GM23338 (cell line): ENCODE measurements at regions not wholly inside any gene's neighbourhood (a gene's known extent, or its start where the extent isn't known, plus 50 kb on each side); places are given as distances from the start of the nearest gene placed in this dataset.

Source experiments
- ATAC-seq: fragments of 200-7000 bp; cut with Tn5 transposase; 3 replicates; pipeline ENCODE4 v1.9.1; 2020
- DNase-seq: peaks from one replicate; pipeline ENCODE4 v3.0.0-alpha.2; 2015; ENCODE audit warnings: low spot score
- H2AFZ ChIP-seq: fragments of 200-600 bp; sonication (generic); 2 replicates; pipeline ENCODE4 v1.8.0; 2016; ENCODE audit warnings: antibody characterized with exemption, mild to moderate bottlenecking, moderate library complexity
- H3F3A ChIP-seq: fragments of 200-600 bp; sonication (generic); replicated peaks from 2 replicates; pipeline ENCODE4 v1.8.0; 2017; ENCODE audit warnings: antibody characterized with exemption, mixed run types, low read depth
- H3K27ac ChIP-seq: fragments of 200-600 bp; sonication (generic); 2 replicates; pipeline ENCODE4 v1.6.1; 2016; ENCODE audit warnings: low read depth
- H3K27me3 ChIP-seq: fragments of 200-600 bp; sonication (generic); 2 replicates; pipeline ENCODE4 v1.8.0; 2016; ENCODE audit warnings: mild to moderate bottlenecking, mixed run types, moderate library complexity; ENCODE audit not compliant: insufficient read depth
- H3K36me3 ChIP-seq: fragments of 200-600 bp; sonication (generic); 2 replicates; pipeline ENCODE4 v1.8.0; 2016; ENCODE audit warnings: mild to moderate bottlenecking; ENCODE audit not compliant: insufficient read depth
- H3K4me1 ChIP-seq: fragments of 200-600 bp; sonication (generic); 2 replicates; pipeline ENCODE4 v1.8.0; 2016; ENCODE audit warnings: mild to moderate bottlenecking, moderate library complexity; ENCODE audit not compliant: insufficient read depth
- H3K4me2 ChIP-seq: fragments of 200-600 bp; sonication (generic); 2 replicates; pipeline ENCODE4 v1.7.1; 2017; ENCODE audit warnings: mixed run types
- H3K4me3 ChIP-seq: fragments of 200-600 bp; sonication (generic); 2 replicates; pipeline ENCODE4 v1.6.1; 2016; ENCODE audit warnings: mixed run types
- H3K79me2 ChIP-seq: fragments of 200-600 bp; sonication (generic); replicated peaks from 2 replicates; pipeline ENCODE4 v1.8.0; 2017; ENCODE audit warnings: mild to moderate bottlenecking; ENCODE audit not compliant: insufficient read depth
- H3K9me2 ChIP-seq: fragments of 200-600 bp; sonication (generic); 2 replicates; pipeline ENCODE4 v1.8.0; 2017; ENCODE audit not compliant: insufficient read depth
- H4K20me1 ChIP-seq: fragments of 200-600 bp; sonication (generic); replicated peaks from 2 replicates; pipeline ENCODE4 v1.8.0; 2017; ENCODE audit warnings: mild to moderate bottlenecking; ENCODE audit not compliant: insufficient read depth
- H3K27ac Mint-ChIP-seq: 2 replicates; pipeline ENCODE4 v1.8.0; 2020; ENCODE audit warnings: inconsistent platforms, mild to moderate bottlenecking, moderate library complexity, mixed read lengths
- H3K27me3 Mint-ChIP-seq: 3 replicates; pipeline ENCODE4 v1.8.0; 2022; ENCODE audit warnings: low read depth, mild to moderate bottlenecking, moderate library complexity, mixed read lengths, inconsistent platforms; ENCODE audit not compliant: insufficient read depth, poor library complexity
- H3K36me3 Mint-ChIP-seq: 3 replicates; pipeline ENCODE4 v1.8.0; 2021; ENCODE audit warnings: low read depth, mild to moderate bottlenecking, inconsistent platforms, moderate library complexity, mixed read lengths
- H3K4me1 Mint-ChIP-seq: 3 replicates; pipeline ENCODE4 v1.8.0; 2020; ENCODE audit warnings: mild to moderate bottlenecking, inconsistent platforms, mixed read lengths
- H3K4me3 Mint-ChIP-seq: 3 replicates; pipeline ENCODE4 v1.8.0; 2021; ENCODE audit warnings: moderate library complexity, mild to moderate bottlenecking, inconsistent platforms, mixed read lengths
- H3K9me3 Mint-ChIP-seq: 3 replicates; pipeline ENCODE4 v1.8.0; 2020; ENCODE audit warnings: moderate library complexity, mild to moderate bottlenecking, inconsistent platforms, mixed read lengths
- CREB1 ChIP-seq: fragments of 250-450 bp; sonication (Bioruptor Pico); IDR thresholded peaks from 2 replicates; pipeline ENCODE4 v1.5.0; 2020; ENCODE audit warnings: low read depth, mild to moderate bottlenecking, moderate library complexity
- EZH2phosphoT487 ChIP-seq: fragments of 200-600 bp; sonication (generic); IDR thresholded peaks from one replicate; pipeline ENCODE4 v1.8.1; 2018; ENCODE audit warnings: antibody characterized with exemption; ENCODE audit not compliant: unreplicated experiment
- JUNB ChIP-seq: IDR thresholded peaks from one replicate; pipeline ENCODE4 v1.6.1; 2016; ENCODE audit warnings: antibody characterized with exemption; ENCODE audit not compliant: unreplicated experiment
- NANOG ChIP-seq: IDR thresholded peaks from 2 replicates; pipeline ENCODE4 v1.6.1; 2016; ENCODE audit warnings: antibody characterized with exemption, borderline replicate concordance
- ZNF114 ChIP-seq: fragments of 250-450 bp; sonication (Bioruptor Pico); IDR thresholded peaks from 2 replicates; pipeline ENCODE4 v1.5.0; 2020; ENCODE audit warnings: mild to moderate bottlenecking, moderate library complexity
- TF ChIP-seq, protein P1 (sequence below), 2 experiments: fragments of 200-600 bp in 1 of 2; sonication (generic) in 1 of 2; conservative IDR thresholded peaks; 2 replicates each; pipeline versions ENCODE4 v1.5.1 to v1.6.1; 2016 to 2017; ENCODE audit warnings: antibody characterized with exemption in 2 of 2, low read depth in 2 of 2, mild to moderate bottlenecking in 2 of 2, moderate library complexity in 1 of 2
- TF ChIP-seq, protein P2 (sequence below): IDR thresholded peaks from 2 replicates; pipeline ENCODE4 v1.6.1; 2016; ENCODE audit warnings: antibody characterized with exemption
- TF ChIP-seq, protein P3 (sequence below): IDR thresholded peaks from one replicate; pipeline ENCODE4 v1.6.1; 2018; ENCODE audit warnings: antibody characterized with exemption; ENCODE audit not compliant: unreplicated experiment

DNA sequence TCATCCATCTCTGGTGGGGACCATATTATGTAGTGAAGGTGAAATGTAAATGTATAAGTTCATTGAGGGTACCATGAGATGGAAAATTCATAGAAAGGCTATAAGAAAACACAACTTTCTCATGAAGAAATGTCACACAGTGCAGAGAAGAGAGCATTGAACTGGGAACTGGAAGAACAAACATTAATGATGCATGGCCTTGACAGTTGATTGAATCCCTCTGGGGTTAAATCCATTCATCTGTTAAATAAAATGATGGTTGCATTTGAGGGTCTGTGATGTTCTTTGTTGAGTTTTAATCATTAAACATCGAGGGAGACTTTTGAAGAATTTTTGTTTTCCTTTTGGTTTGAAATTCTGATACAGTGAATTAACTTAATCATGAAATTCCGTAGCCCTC is 1401.4 kb downstream of the FAM181B start:
- no peak for TF ChIP-seq NANOG
- TF ChIP-seq, protein P1, sequence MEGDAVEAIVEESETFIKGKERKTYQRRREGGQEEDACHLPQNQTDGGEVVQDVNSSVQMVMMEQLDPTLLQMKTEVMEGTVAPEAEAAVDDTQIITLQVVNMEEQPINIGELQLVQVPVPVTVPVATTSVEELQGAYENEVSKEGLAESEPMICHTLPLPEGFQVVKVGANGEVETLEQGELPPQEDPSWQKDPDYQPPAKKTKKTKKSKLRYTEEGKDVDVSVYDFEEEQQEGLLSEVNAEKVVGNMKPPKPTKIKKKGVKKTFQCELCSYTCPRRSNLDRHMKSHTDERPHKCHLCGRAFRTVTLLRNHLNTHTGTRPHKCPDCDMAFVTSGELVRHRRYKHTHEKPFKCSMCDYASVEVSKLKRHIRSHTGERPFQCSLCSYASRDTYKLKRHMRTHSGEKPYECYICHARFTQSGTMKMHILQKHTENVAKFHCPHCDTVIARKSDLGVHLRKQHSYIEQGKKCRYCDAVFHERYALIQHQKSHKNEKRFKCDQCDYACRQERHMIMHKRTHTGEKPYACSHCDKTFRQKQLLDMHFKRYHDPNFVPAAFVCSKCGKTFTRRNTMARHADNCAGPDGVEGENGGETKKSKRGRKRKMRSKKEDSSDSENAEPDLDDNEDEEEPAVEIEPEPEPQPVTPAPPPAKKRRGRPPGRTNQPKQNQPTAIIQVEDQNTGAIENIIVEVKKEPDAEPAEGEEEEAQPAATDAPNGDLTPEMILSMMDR (conservative IDR thresholded peaks at IDR 0.05; ENCODE audit: low read depth in 2 of 2) = no peak
- H3K4me3 ChIP-seq = no peak overlapping the region
- no peaks in the 10 kb centered on the region for H3K4me1 ChIP-seq
- H3K36me3 Mint-ChIP-seq = no peaks in the 10 kb centered on the region
- H3K9me3 Mint-ChIP-seq = no peaks in the 10 kb centered on the region
- ATAC-seq (no peak), DNase-seq (no peak)
- no peaks in the 10 kb centered on the region for H3K27me3 Mint-ChIP-seq
- H3F3A ChIP-seq = no peaks in the 10 kb centered on the region
- H4K20me1 ChIP-seq = no peaks in the 10 kb centered on the region
- no peaks in the 10 kb centered on the region for H3K4me1 Mint-ChIP-seq
- no peak overlapping the region for H3K4me2 ChIP-seq
- no peak overlapping the region for H3K27ac ChIP-seq
- no peak overlapping the region for H2AFZ ChIP-seq
- H3K36me3 ChIP-seq = no peaks in the 10 kb centered on the region
- no peak overlapping the region for H3K27ac Mint-ChIP-seq
- H3K79me2 ChIP-seq = no peaks in the 10 kb centered on the region
- no peaks in the 10 kb centered on the region for H3K27me3 ChIP-seq
- H3K4me3 Mint-ChIP-seq = no peak overlapping the region
- 0 out of 2 replicates have a peak, but pooled peaks cover 4% of the 10 kb centered on the region for H3K9me2 ChIP-seq

DNA sequence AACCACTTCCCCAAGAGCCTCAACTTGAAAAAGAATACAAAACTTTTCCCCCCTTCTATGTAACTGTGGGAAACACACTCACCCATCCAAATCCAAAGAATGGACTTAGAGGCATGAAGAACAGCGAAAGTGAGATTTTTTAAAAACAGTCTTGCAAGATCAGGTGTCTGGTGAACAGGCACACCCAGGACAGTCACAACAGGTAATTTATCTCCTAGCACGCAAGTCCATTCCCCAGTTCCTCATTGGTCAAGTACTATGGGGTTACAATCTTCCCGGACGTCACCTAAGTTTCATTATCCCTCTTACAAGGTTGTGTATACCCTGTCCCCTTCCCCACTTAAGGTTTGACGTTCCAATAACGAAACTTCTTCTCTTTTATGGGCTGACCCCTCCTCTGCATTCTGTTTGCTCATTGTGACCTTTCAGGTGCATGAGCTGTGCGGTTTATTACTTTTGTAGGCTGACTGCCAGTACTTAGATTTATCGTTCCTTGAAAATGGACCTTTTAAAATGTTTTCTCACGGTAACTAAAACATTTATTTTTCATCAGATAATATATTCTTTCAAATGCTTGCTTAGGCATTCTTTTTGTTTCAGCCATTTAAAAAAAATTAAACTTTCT is 1401.9 kb downstream of the FAM181B start:
- no peaks in the 10 kb centered on the region for H3K27me3 ChIP-seq
- Mint-ChIP-seq H3K36me3 (no peaks in the 10 kb centered on the region), H3K27ac (no peak overlapping the region), H3K4me3 (no peak overlapping the region), H3K27me3 (no peaks in the 10 kb centered on the region), H3K4me1 (no peaks in the 10 kb centered on the region), H3K9me3 (no peaks in the 10 kb centered on the region)
- H3K4me3 ChIP-seq = no peak overlapping the region
- no peak overlapping the region for H2AFZ ChIP-seq
- H4K20me1 ChIP-seq = no peaks in the 10 kb centered on the region
- H3K79me2 ChIP-seq = no peaks in the 10 kb centered on the region
- H3K36me3 ChIP-seq = no peaks in the 10 kb centered on the region
- ATAC-seq (no peak), DNase-seq (no peak)
- H3F3A ChIP-seq = no peaks in the 10 kb centered on the region
- H3K4me1 ChIP-seq = no peaks in the 10 kb centered on the region
- 0 out of 2 replicates have a peak, but pooled peaks cover 4% of the 10 kb centered on the region for H3K9me2 ChIP-seq
- H3K27ac ChIP-seq = no peak overlapping the region
- H3K4me2 ChIP-seq = no peak overlapping the region
- TF ChIP-seq, protein P2, sequence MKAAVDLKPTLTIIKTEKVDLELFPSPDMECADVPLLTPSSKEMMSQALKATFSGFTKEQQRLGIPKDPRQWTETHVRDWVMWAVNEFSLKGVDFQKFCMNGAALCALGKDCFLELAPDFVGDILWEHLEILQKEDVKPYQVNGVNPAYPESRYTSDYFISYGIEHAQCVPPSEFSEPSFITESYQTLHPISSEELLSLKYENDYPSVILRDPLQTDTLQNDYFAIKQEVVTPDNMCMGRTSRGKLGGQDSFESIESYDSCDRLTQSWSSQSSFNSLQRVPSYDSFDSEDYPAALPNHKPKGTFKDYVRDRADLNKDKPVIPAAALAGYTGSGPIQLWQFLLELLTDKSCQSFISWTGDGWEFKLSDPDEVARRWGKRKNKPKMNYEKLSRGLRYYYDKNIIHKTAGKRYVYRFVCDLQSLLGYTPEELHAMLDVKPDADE = no peak
- TF ChIP-seq ZNF114 (CRISPR knock-in tag) (no peak), JUNB (no peak), CREB1 (CRISPR knock-in tag) (no peak), EZH2phosphoT487 (no peak)
- TF ChIP-seq, protein P1 (conservative IDR thresholded peaks at IDR 0.05; ENCODE audit: low read depth in 2 of 2) = no peak
- TF ChIP-seq, protein P3, sequence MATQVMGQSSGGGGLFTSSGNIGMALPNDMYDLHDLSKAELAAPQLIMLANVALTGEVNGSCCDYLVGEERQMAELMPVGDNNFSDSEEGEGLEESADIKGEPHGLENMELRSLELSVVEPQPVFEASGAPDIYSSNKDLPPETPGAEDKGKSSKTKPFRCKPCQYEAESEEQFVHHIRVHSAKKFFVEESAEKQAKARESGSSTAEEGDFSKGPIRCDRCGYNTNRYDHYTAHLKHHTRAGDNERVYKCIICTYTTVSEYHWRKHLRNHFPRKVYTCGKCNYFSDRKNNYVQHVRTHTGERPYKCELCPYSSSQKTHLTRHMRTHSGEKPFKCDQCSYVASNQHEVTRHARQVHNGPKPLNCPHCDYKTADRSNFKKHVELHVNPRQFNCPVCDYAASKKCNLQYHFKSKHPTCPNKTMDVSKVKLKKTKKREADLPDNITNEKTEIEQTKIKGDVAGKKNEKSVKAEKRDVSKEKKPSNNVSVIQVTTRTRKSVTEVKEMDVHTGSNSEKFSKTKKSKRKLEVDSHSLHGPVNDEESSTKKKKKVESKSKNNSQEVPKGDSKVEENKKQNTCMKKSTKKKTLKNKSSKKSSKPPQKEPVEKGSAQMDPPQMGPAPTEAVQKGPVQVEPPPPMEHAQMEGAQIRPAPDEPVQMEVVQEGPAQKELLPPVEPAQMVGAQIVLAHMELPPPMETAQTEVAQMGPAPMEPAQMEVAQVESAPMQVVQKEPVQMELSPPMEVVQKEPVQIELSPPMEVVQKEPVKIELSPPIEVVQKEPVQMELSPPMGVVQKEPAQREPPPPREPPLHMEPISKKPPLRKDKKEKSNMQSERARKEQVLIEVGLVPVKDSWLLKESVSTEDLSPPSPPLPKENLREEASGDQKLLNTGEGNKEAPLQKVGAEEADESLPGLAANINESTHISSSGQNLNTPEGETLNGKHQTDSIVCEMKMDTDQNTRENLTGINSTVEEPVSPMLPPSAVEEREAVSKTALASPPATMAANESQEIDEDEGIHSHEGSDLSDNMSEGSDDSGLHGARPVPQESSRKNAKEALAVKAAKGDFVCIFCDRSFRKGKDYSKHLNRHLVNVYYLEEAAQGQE = no peak
